ENCODE measurements at regions not wholly inside any gene's neighbourhood (a gene's known extent, or its start where the extent isn't known, plus 50 kb on each side); places are given as distances from the start of the nearest gene placed in this dataset.
A peak's percentile ranks its signal among the peaks of the same experiment; 100 is the strongest.

GRCh38 chrX:97936296-97936695 lies 1052.6 kb downstream of the RPA4 start:
- no peaks in the 10 kb centered on the region for H3K9me2 ChIP-seq (replicated peaks; ENCODE audit: insufficient read depth, low read length)
- no peaks in the 10 kb centered on the region for H3K79me2 ChIP-seq (ENCODE audit: low read length)
- no peak overlapping the region for H2AFZ ChIP-seq (ENCODE audit: low read length)
- H3K4me3 ChIP-seq (ENCODE audit: low read length) = no peak overlapping the region
- no peak for DNase-seq
- no peaks in the 10 kb centered on the region for H4K20me1 ChIP-seq (ENCODE audit: insufficient read depth, low read depth, low read length)
- no peak overlapping the region for H3K27ac ChIP-seq (ENCODE audit: low read length)
- H3K4me2 ChIP-seq (ENCODE audit: low read depth, low read length, poor library complexity, severe bottlenecking) = no peak overlapping the region
- no peaks in the 10 kb centered on the region for H3K36me3 ChIP-seq (ENCODE audit: insufficient read depth, low read length)
- no peaks in the 10 kb centered on the region for H3K27me3 ChIP-seq (ENCODE audit: low read length)
- no peak overlapping the region for H3K9ac ChIP-seq (ENCODE audit: low read length)
- no peaks in the 10 kb centered on the region for H3K9me3 ChIP-seq (ENCODE audit: low read length)
- H3K4me1 ChIP-seq (ENCODE audit: low read length) = peaks cover 9% of the 10 kb centered on the region

GRCh38 chrX:97938706-97939105 lies 1055.0 kb downstream of the RPA4 start:
- H4K20me1 ChIP-seq (ENCODE audit: insufficient read depth, low read depth, low read length) = no peaks in the 10 kb centered on the region
- H3K9me3 ChIP-seq (ENCODE audit: low read length) = no peaks in the 10 kb centered on the region
- no peak overlapping the region for H3K4me2 ChIP-seq (ENCODE audit: low read depth, low read length, poor library complexity, severe bottlenecking)
- no peak overlapping the region for H3K9ac ChIP-seq (ENCODE audit: low read length)
- no peaks in the 10 kb centered on the region for H3K36me3 ChIP-seq (ENCODE audit: insufficient read depth, low read length)
- DNase-seq = no peak
- no peak overlapping the region for H2AFZ ChIP-seq (ENCODE audit: low read length)
- no peaks in the 10 kb centered on the region for H3K9me2 ChIP-seq (replicated peaks; ENCODE audit: insufficient read depth, low read length)
- peaks cover 9% of the 10 kb centered on the region for H3K4me1 ChIP-seq (ENCODE audit: low read length)
- H3K79me2 ChIP-seq (ENCODE audit: low read length) = no peaks in the 10 kb centered on the region
- no peak overlapping the region for H3K4me3 ChIP-seq (ENCODE audit: low read length)
- H3K27me3 ChIP-seq (ENCODE audit: low read length) = no peaks in the 10 kb centered on the region
- H3K27ac ChIP-seq (ENCODE audit: low read length) = no peak overlapping the region

GRCh38 chrX:97968376-97969163 lies 1084.9 kb downstream of the RPA4 start:
- H3K79me2 ChIP-seq (ENCODE audit: low read length) = no peaks in the 10 kb centered on the region
- no peaks in the 10 kb centered on the region for H3K9me2 ChIP-seq (replicated peaks; ENCODE audit: insufficient read depth, low read length)
- no peak overlapping the region for H2AFZ ChIP-seq (ENCODE audit: low read length)
- no peaks in the 10 kb centered on the region for H4K20me1 ChIP-seq (ENCODE audit: insufficient read depth, low read depth, low read length)
- no peak for DNase-seq
- H3K36me3 ChIP-seq (ENCODE audit: insufficient read depth, low read length) = no peaks in the 10 kb centered on the region
- H3K4me2 ChIP-seq (ENCODE audit: low read depth, low read length, poor library complexity, severe bottlenecking) = no peak overlapping the region
- H3K9me3 ChIP-seq (ENCODE audit: low read length) = no peaks in the 10 kb centered on the region
- no peak overlapping the region for H3K4me3 ChIP-seq (ENCODE audit: low read length)
- H3K27me3 ChIP-seq (ENCODE audit: low read length) = no peaks in the 10 kb centered on the region
- H3K27ac ChIP-seq (ENCODE audit: low read length) = no peak overlapping the region
- H3K4me1 ChIP-seq (ENCODE audit: low read length) = no peaks in the 10 kb centered on the region
- no peak overlapping the region for H3K9ac ChIP-seq (ENCODE audit: low read length)

- Histone ChIP-seq H3K4me2 (ENCODE audit: low read depth, low read length, poor library complexity, severe bottlenecking) (peak overlapping the region; percentile 19), H3K27me3 (ENCODE audit: low read length) (no peaks in the 10 kb centered on the region), H2AFZ (ENCODE audit: low read length) (peak overlapping the region; percentile 29; the same call in 1 of the 2 replicates), H3K4me3 (ENCODE audit: low read length) (no peak overlapping the region), H3K79me2 (ENCODE audit: low read length) (no peaks in the 10 kb centered on the region), H3K36me3 (ENCODE audit: insufficient read depth, low read length) (no peaks in the 10 kb centered on the region), H3K27ac (ENCODE audit: low read length) (no peak overlapping the region), H3K9me3 (ENCODE audit: low read length) (no peaks in the 10 kb centered on the region), H3K9me2 (replicated peaks; ENCODE audit: insufficient read depth, low read length) (no peaks in the 10 kb centered on the region), H3K4me1 (ENCODE audit: low read length) (peaks cover 19% of the 10 kb centered on the region), H4K20me1 (ENCODE audit: insufficient read depth, low read depth, low read length) (no peaks in the 10 kb centered on the region), H3K9ac (ENCODE audit: low read length) (no peak overlapping the region)
- peak; percentile 43 for DNase-seq
Observed at GRCh38 chrX:97984641-97985040, 1100.9 kb downstream of the RPA4 start.

- Histone ChIP-seq H2AFZ (ENCODE audit: low read length) (peak overlapping the region; percentile 29; the same call in 1 of the 2 replicates), H3K4me3 (ENCODE audit: low read length) (no peak overlapping the region), H3K9ac (ENCODE audit: low read length) (no peak overlapping the region), H3K27ac (ENCODE audit: low read length) (no peak overlapping the region), H3K4me1 (ENCODE audit: low read length) (peaks cover 19% of the 10 kb centered on the region), H4K20me1 (ENCODE audit: insufficient read depth, low read depth, low read length) (no peaks in the 10 kb centered on the region), H3K79me2 (ENCODE audit: low read length) (no peaks in the 10 kb centered on the region), H3K27me3 (ENCODE audit: low read length) (no peaks in the 10 kb centered on the region), H3K4me2 (ENCODE audit: low read depth, low read length, poor library complexity, severe bottlenecking) (peak overlapping the region; percentile 19), H3K9me3 (ENCODE audit: low read length) (no peaks in the 10 kb centered on the region), H3K36me3 (ENCODE audit: insufficient read depth, low read length) (no peaks in the 10 kb centered on the region), H3K9me2 (replicated peaks; ENCODE audit: insufficient read depth, low read length) (no peaks in the 10 kb centered on the region)
- no peak for DNase-seq
Observed at GRCh38 chrX:97985096-97985495, 1101.4 kb downstream of the RPA4 start.

- no peak for DNase-seq
Observed at GRCh38 chrX:97987979-97988378, 1104.3 kb downstream of the RPA4 start.

GRCh38 chrX:97995834-97996233 lies 1112.1 kb downstream of the RPA4 start:
- Histone ChIP-seq H2AFZ (ENCODE audit: low read length) (no peak overlapping the region), H3K36me3 (ENCODE audit: insufficient read depth, low read length) (no peaks in the 10 kb centered on the region), H3K9me2 (replicated peaks; ENCODE audit: insufficient read depth, low read length) (no peaks in the 10 kb centered on the region), H4K20me1 (ENCODE audit: insufficient read depth, low read depth, low read length) (no peaks in the 10 kb centered on the region), H3K27ac (ENCODE audit: low read length) (no peak overlapping the region), H3K4me1 (ENCODE audit: low read length) (no peaks in the 10 kb centered on the region), H3K27me3 (ENCODE audit: low read length) (no peaks in the 10 kb centered on the region), H3K9me3 (ENCODE audit: low read length) (no peaks in the 10 kb centered on the region), H3K4me2 (ENCODE audit: low read depth, low read length, poor library complexity, severe bottlenecking) (no peak overlapping the region), H3K79me2 (ENCODE audit: low read length) (no peaks in the 10 kb centered on the region), H3K4me3 (ENCODE audit: low read length) (no peak overlapping the region), H3K9ac (ENCODE audit: low read length) (no peak overlapping the region)
- no peak for DNase-seq

More at GRCh38 chrX:97987979-97988378, 1104.3 kb downstream of the RPA4 start:
- H4K20me1 ChIP-seq (ENCODE audit: insufficient read depth, low read depth, low read length) = no peaks in the 10 kb centered on the region
- H3K4me1 ChIP-seq (ENCODE audit: low read length) = peaks cover 19% of the 10 kb centered on the region
- H3K9me3 ChIP-seq (ENCODE audit: low read length) = no peaks in the 10 kb centered on the region
- no peaks in the 10 kb centered on the region for H3K79me2 ChIP-seq (ENCODE audit: low read length)
- no peak overlapping the region for H3K27ac ChIP-seq (ENCODE audit: low read length)
- H3K4me2 ChIP-seq (ENCODE audit: low read depth, low read length, poor library complexity, severe bottlenecking) = no peak overlapping the region
- H2AFZ ChIP-seq (ENCODE audit: low read length) = no peak overlapping the region
- no peak overlapping the region for H3K4me3 ChIP-seq (ENCODE audit: low read length)
- no peaks in the 10 kb centered on the region for H3K27me3 ChIP-seq (ENCODE audit: low read length)
- H3K9me2 ChIP-seq (replicated peaks; ENCODE audit: insufficient read depth, low read length) = no peaks in the 10 kb centered on the region
- no peaks in the 10 kb centered on the region for H3K36me3 ChIP-seq (ENCODE audit: insufficient read depth, low read length)
- no peak overlapping the region for H3K9ac ChIP-seq (ENCODE audit: low read length)

GRCh38 chrX:98028691-98029090 lies 1145.0 kb downstream of the RPA4 start:
- H4K20me1 ChIP-seq (ENCODE audit: insufficient read depth, low read depth, low read length) = no peaks in the 10 kb centered on the region
- H3K4me2 ChIP-seq (ENCODE audit: low read depth, low read length, poor library complexity, severe bottlenecking) = peak overlapping the region; percentile 61
- peak overlapping the region; percentile 52; the same call in 1 of the 2 replicates for H3K4me3 ChIP-seq (ENCODE audit: low read length)
- peaks cover 12% of the 10 kb centered on the region for H3K9me3 ChIP-seq (ENCODE audit: low read length)
- no peaks in the 10 kb centered on the region for H3K27me3 ChIP-seq (ENCODE audit: low read length)
- H3K9ac ChIP-seq (ENCODE audit: low read length) = no peak overlapping the region
- H3K36me3 ChIP-seq (ENCODE audit: insufficient read depth, low read length) = no peaks in the 10 kb centered on the region; the same call in 1 of the 2 replicates
- H3K27ac ChIP-seq (ENCODE audit: low read length) = peak overlapping the region; percentile 88
- no peaks in the 10 kb centered on the region for H3K79me2 ChIP-seq (ENCODE audit: low read length)
- no peaks in the 10 kb centered on the region for H3K9me2 ChIP-seq (replicated peaks; ENCODE audit: insufficient read depth, low read length)
- DNase-seq = peak; percentile 97
- H2AFZ ChIP-seq (ENCODE audit: low read length) = peak overlapping the region; percentile 26; the same call in 1 of the 2 replicates
- peaks cover 47% of the 10 kb centered on the region for H3K4me1 ChIP-seq (ENCODE audit: low read length)
